Smooth muscle cell (in vitro differentiated cells): ENCODE measurements at regions not wholly inside any gene's neighbourhood (a gene's known extent, or its start where the extent isn't known, plus 50 kb on each side); places are given as distances from the start of the nearest gene placed in this dataset.

Experiments
- DNase-seq: peaks from one replicate; lab custom pipeline; 2025; ENCODE audit not compliant: unreplicated experiment; lab: John Stamatoyannopoulos, UW
- H2AFZ ChIP-seq: fragments of 200-600 bp; sonication (generic); 2 replicates; pipeline ENCODE4 v1.6.0; 2016; ENCODE audit warnings: antibody characterized with exemption, low read depth, mild to moderate bottlenecking
- H3F3A ChIP-seq: fragments of 200-600 bp; sonication (generic); 2 replicates; pipeline ENCODE4 v1.6.0; 2017; ENCODE audit warnings: antibody characterized with exemption, low read depth
- H3K27ac ChIP-seq: fragments of 200-600 bp; sonication (generic); 2 replicates; pipeline ENCODE4 v1.5.1; 2016; ENCODE audit warnings: low read depth, mild to moderate bottlenecking
- H3K27me3 ChIP-seq: fragments of 200-600 bp; sonication (generic); 2 replicates; pipeline ENCODE4 v1.6.1; 2016; ENCODE audit warnings: low read depth, mild to moderate bottlenecking
- H3K36me3 ChIP-seq: fragments of 200-600 bp; sonication (generic); 2 replicates; pipeline ENCODE4 v1.5.1; 2016; ENCODE audit warnings: low read depth
- H3K4me1 ChIP-seq: fragments of 200-600 bp; sonication (generic); 2 replicates; pipeline ENCODE4 v1.5.1; 2016; ENCODE audit warnings: low read depth
- H3K4me2 ChIP-seq: fragments of 200-600 bp; sonication (generic); 2 replicates; pipeline ENCODE4 v1.6.0; 2016; ENCODE audit warnings: mild to moderate bottlenecking
- H3K4me3 ChIP-seq: fragments of 200-600 bp; sonication (generic); 2 replicates; pipeline ENCODE4 v1.5.1; 2016; ENCODE audit warnings: mild to moderate bottlenecking
- H3K79me2 ChIP-seq: fragments of 200-600 bp; sonication (generic); 2 replicates; pipeline ENCODE4 v1.6.0; 2016; ENCODE audit warnings: low read depth, mild to moderate bottlenecking
- H3K9ac ChIP-seq: fragments of 200-600 bp; sonication (generic); 2 replicates; pipeline ENCODE4 v1.6.0; 2016; ENCODE audit warnings: low read depth
- H3K9me3 ChIP-seq: fragments of 200-600 bp; sonication (generic); replicated peaks from 2 replicates; pipeline ENCODE4 v1.5.1; 2016; ENCODE audit warnings: low read depth
- H4K20me1 ChIP-seq: fragments of 200-600 bp; sonication (generic); 2 replicates; pipeline ENCODE4 v1.6.0; 2016; ENCODE audit warnings: low read depth
- CTCF ChIP-seq: fragments of 200-600 bp; sonication (generic); IDR thresholded peaks from 2 replicates; pipeline ENCODE4 v1.5.1; 2017; ENCODE audit warnings: borderline replicate concordance, mild to moderate bottlenecking, antibody characterized with exemption; ENCODE audit not compliant: insufficient read depth, poor library complexity, severe bottlenecking
- WGBS: methylation state at CpG from one replicate; pipeline ENCODE4 v1.1.7; 2016; ENCODE audit warnings: low lambda C conversion rate; 5-methylcytosine and 5-hydroxymethylcytosine counted together

GRCh38 chr4:71962622-71963264 lies 69.1 kb upstream of the NPFFR2 start:
- H3K9ac ChIP-seq: no peak overlapping the region
- WGBS: 96% methylated on average over 4 of the region's 4 CpGs

GRCh38 chr4:71974681-71975080 lies 57.1 kb upstream of the NPFFR2 start:
- Histone ChIP-seq H3K9me3 (no peaks in the 10 kb centered on the region), H3K27ac (no peak overlapping the region), H3K4me3 (no peak overlapping the region), H3F3A (no peaks in the 10 kb centered on the region), H3K36me3 (peaks cover 3% of the 10 kb centered on the region), H4K20me1 (no peaks in the 10 kb centered on the region), H3K27me3 (no peaks in the 10 kb centered on the region), H3K79me2 (no peaks in the 10 kb centered on the region), H3K4me2 (no peak overlapping the region), H2AFZ (no peak overlapping the region), H3K9ac (no peak overlapping the region), H3K4me1 (no peaks in the 10 kb centered on the region)
- WGBS: 29% methylated on average over 4 of the region's 4 CpGs
- DNase-seq: no peak
- no peak for TF ChIP-seq CTCF

More at GRCh38 chr4:71962622-71963264, 69.1 kb upstream of the NPFFR2 start:
- Histone ChIP-seq H3K27me3 (no peaks in the 10 kb centered on the region), H3K4me1 (no peaks in the 10 kb centered on the region), H3K4me2 (no peak overlapping the region), H3K27ac (no peak overlapping the region), H4K20me1 (no peaks in the 10 kb centered on the region), H3K36me3 (no peaks in the 10 kb centered on the region), H3F3A (no peaks in the 10 kb centered on the region), H3K4me3 (no peak overlapping the region), H3K9me3 (no peaks in the 10 kb centered on the region), H2AFZ (no peak overlapping the region), H3K79me2 (no peaks in the 10 kb centered on the region)
- DNase-seq: no peak
- no peak for TF ChIP-seq CTCF

- Histone ChIP-seq H3K4me1 (no peaks in the 10 kb centered on the region), H3K27ac (no peak overlapping the region), H2AFZ (no peak overlapping the region), H3K9me3 (no peaks in the 10 kb centered on the region), H3F3A (no peaks in the 10 kb centered on the region), H3K79me2 (no peaks in the 10 kb centered on the region), H3K4me3 (no peak overlapping the region), H3K36me3 (peaks cover 3% of the 10 kb centered on the region), H3K27me3 (no peaks in the 10 kb centered on the region), H3K9ac (no peak overlapping the region), H3K4me2 (no peak overlapping the region), H4K20me1 (no peaks in the 10 kb centered on the region)
- DNase-seq: no peak
- TF ChIP-seq CTCF: no peak
These were observed 55.3 kb upstream of the NPFFR2 start for GRCh38 chr4:71976523-71976922.

GRCh38 chr4:71978210-71978835 lies 53.5 kb upstream of the NPFFR2 start:
- no peaks in the 10 kb centered on the region for H4K20me1 ChIP-seq
- DNase-seq: no peak
- no peaks in the 10 kb centered on the region for H3K79me2 ChIP-seq
- H3K4me2 ChIP-seq: no peak overlapping the region
- H3K36me3 ChIP-seq: peaks cover 3% of the 10 kb centered on the region
- H3K9ac ChIP-seq: no peak overlapping the region
- TF ChIP-seq CTCF: no peak
- H3K27me3 ChIP-seq: no peaks in the 10 kb centered on the region
- WGBS: 100% methylated on average over 1 of the region's 1 CpG
- H3K27ac ChIP-seq: no peak overlapping the region
- no peak overlapping the region for H3K4me3 ChIP-seq
- no peaks in the 10 kb centered on the region for H3K4me1 ChIP-seq
- H2AFZ ChIP-seq: no peak overlapping the region
- no peaks in the 10 kb centered on the region for H3K9me3 ChIP-seq
- no peaks in the 10 kb centered on the region for H3F3A ChIP-seq
